ENCODE measurements at regions not wholly inside any gene's neighbourhood (a gene's known extent, or its start where the extent isn't known, plus 50 kb on each side); places are given as distances from the start of the nearest gene placed in this dataset.

DNA sequence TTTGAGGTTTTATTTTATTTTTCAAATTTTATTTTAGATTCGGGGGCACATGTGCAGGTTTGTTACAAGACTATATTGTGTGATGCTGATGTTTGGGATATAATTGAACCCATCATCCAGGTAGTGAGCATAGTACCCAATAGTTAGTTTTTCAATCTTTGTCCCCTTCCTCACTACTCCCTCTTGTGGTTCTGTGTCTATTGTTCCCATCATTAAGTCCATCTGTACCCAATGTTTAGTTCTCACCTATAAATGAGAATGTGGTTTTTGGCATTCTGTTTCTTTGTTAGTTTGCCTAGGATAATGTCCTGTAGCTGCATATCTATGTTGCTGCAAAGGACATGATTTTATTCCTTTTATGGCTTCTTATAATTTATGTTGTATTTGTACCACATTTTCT lies 767.2 kb upstream of the ADGRL3 start:
- TF ChIP-seq, protein P1, sequence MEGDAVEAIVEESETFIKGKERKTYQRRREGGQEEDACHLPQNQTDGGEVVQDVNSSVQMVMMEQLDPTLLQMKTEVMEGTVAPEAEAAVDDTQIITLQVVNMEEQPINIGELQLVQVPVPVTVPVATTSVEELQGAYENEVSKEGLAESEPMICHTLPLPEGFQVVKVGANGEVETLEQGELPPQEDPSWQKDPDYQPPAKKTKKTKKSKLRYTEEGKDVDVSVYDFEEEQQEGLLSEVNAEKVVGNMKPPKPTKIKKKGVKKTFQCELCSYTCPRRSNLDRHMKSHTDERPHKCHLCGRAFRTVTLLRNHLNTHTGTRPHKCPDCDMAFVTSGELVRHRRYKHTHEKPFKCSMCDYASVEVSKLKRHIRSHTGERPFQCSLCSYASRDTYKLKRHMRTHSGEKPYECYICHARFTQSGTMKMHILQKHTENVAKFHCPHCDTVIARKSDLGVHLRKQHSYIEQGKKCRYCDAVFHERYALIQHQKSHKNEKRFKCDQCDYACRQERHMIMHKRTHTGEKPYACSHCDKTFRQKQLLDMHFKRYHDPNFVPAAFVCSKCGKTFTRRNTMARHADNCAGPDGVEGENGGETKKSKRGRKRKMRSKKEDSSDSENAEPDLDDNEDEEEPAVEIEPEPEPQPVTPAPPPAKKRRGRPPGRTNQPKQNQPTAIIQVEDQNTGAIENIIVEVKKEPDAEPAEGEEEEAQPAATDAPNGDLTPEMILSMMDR (IDR thresholded peaks at IDR 0.05), result no peak
- TF ChIP-seq POLR2A (IDR thresholded peaks at IDR 0.05), result no peak

Data from testis (tissue), 2 donors.